Activated CD4-positive, alpha-beta memory T cell treated with anti-CD3 and anti-CD28 coated beads, Interleukin-2, amount 10 ng/mL, durations not matched to agents 7 days and 5 days (primary cell): ENCODE measurements at regions not wholly inside any gene's neighbourhood (a gene's known extent, or its start where the extent isn't known, plus 50 kb on each side); places are given as distances from the start of the nearest gene placed in this dataset.

Experiments used
- CTCF ChIA-PET: fragments of 350-600 bp; sonication (Branson Sonifier 250); formaldehyde crosslinking; loops from one replicate; lab custom pipeline; 2021; ENCODE audit warnings: antibody characterized with exemption, inconsistent platforms; lab: Charles Lee
- POLR2A ChIA-PET: fragments of 350-600 bp; sonication (Branson Sonifier 250); formaldehyde crosslinking; loops from one replicate; lab custom pipeline; 2021; ENCODE audit warnings: antibody characterized with exemption; lab: Charles Lee
- DNase-seq: peaks from one replicate; pipeline ENCODE4 v3.0.0-alpha.2; 2020
- H3K27ac Mint-ChIP-seq: one replicate; pipeline ENCODE4 v1.8.0; 2021; ENCODE audit warnings: mild to moderate bottlenecking, mixed read lengths
- H3K27me3 Mint-ChIP-seq: one replicate; pipeline ENCODE4 v1.8.0; 2021; ENCODE audit warnings: mixed read lengths
- H3K36me3 Mint-ChIP-seq: one replicate; pipeline ENCODE4 v1.8.0; 2021; ENCODE audit warnings: low read depth, mixed read lengths
- H3K4me1 Mint-ChIP-seq: one replicate; pipeline ENCODE4 v1.8.0; 2021; ENCODE audit warnings: mixed read lengths
- H3K4me3 Mint-ChIP-seq: one replicate; pipeline ENCODE4 v1.8.0; 2021; ENCODE audit warnings: mild to moderate bottlenecking, mixed read lengths
- H3K9me3 Mint-ChIP-seq: one replicate; pipeline ENCODE4 v1.8.0; 2021; ENCODE audit warnings: mixed read lengths

DNA sequence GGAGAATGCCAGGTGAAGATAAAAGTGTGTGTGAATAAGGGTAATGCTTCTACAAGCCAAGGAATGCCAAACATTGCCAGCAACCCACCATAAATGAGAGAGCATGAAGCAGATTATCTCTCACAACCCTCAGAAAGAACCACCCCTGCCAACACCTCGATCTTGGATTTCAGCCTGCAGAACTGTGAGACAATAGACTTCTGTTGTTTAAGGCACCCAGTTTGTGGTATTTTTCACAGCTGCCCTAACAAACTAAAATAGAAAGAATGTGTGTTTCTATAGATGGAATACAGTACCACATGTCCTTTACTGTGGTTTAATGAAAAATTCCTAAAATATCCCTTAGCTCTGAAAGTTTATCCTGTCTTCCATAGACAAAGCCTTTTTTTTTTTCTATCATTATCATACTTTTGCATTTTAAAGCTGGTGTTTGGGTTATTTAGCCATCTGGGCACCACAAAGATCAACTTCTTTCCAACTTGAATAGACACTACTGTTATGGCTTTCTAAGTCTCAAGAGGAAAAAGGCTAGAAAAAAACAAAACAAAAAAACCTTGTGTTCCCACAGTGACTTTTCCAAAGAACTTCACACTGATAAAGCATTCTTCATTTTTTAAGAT, 505.6 kb downstream of the KCTD12 start:
- Mint-ChIP-seq H3K4me1 (no peaks in the 10 kb centered on the region), H3K4me3 (no peak overlapping the region), H3K9me3 (no peaks in the 10 kb centered on the region), H3K27ac (no peak overlapping the region), H3K36me3 (no peaks in the 10 kb centered on the region), H3K27me3 (no peaks in the 10 kb centered on the region)
- DNase-seq: no peak
- CTCF ChIA-PET: no interaction called here
- POLR2A ChIA-PET: no interaction called here

- Mint-ChIP-seq H3K9me3 (no peaks in the 10 kb centered on the region), H3K27me3 (no peaks in the 10 kb centered on the region), H3K36me3 (no peaks in the 10 kb centered on the region), H3K27ac (no peak overlapping the region), H3K4me1 (no peaks in the 10 kb centered on the region), H3K4me3 (no peak overlapping the region)
- no peak for DNase-seq
- POLR2A ChIA-PET: no interaction called here
- CTCF ChIA-PET: no interaction called here
Measured at GRCh38 chr13:76379341-76380105, 506.7 kb downstream of the KCTD12 start.

GRCh38 chr13:76378767-76379166, 507.4 kb downstream of the KCTD12 start:
- DNase-seq: no peak
- H3K27me3 Mint-ChIP-seq: no peaks in the 10 kb centered on the region
- ChIA-PET CTCF (no interaction called here), POLR2A (no interaction called here)
- no peaks in the 10 kb centered on the region for H3K36me3 Mint-ChIP-seq
- no peaks in the 10 kb centered on the region for H3K4me1 Mint-ChIP-seq
- H3K4me3 Mint-ChIP-seq: no peak overlapping the region
- no peaks in the 10 kb centered on the region for H3K9me3 Mint-ChIP-seq
- H3K27ac Mint-ChIP-seq: no peak overlapping the region

- Mint-ChIP-seq H3K4me3 (no peak overlapping the region), H3K27ac (no peak overlapping the region), H3K9me3 (no peaks in the 10 kb centered on the region), H3K27me3 (no peaks in the 10 kb centered on the region), H3K4me1 (no peaks in the 10 kb centered on the region), H3K36me3 (no peaks in the 10 kb centered on the region)
- POLR2A ChIA-PET: no interaction called here
- DNase-seq: no peak
- CTCF ChIA-PET: no interaction called here
Measured at GRCh38 chr13:76363682-76364289, 522.4 kb downstream of the KCTD12 start.

- CTCF ChIA-PET: no interaction called here
- Mint-ChIP-seq H3K36me3 (no peaks in the 10 kb centered on the region), H3K9me3 (no peaks in the 10 kb centered on the region), H3K27ac (no peak overlapping the region), H3K4me3 (no peak overlapping the region), H3K4me1 (no peaks in the 10 kb centered on the region), H3K27me3 (no peaks in the 10 kb centered on the region)
- POLR2A ChIA-PET: no interaction called here
- no peak for DNase-seq
Measured at GRCh38 chr13:76361868-76362267, 524.3 kb downstream of the KCTD12 start.

DNA sequence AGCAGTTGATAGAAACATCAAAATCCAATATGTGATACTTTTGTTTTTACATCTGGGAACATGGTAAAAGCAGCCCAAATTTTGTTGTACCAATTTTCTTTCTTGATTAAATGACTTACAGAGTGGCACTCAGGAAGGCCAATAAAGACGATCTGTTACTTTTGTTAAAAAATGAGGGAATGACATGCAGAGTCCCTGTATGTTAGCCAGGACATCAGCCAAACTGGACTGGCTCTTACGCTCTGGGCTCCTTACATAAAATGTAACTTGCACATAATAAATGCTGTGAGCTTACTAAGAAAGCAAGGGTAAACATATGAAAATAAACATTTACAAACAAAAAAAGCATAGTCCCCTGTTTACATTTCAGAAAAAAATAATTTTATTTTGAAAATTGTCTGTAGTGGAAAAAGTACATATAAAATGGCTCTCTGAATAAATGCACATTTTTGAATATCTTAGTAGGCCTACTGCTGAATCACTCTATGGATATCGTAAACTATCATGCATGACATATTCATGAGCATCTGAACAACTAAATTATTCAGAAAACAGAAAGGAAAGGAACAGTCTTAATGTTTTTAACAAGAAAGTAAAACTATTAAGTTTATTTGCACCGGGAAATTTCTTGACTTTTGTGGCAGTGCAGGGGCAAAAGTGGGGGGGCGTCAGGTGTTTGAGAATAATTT, 534.5 kb downstream of the KCTD12 start:
- H3K4me1 Mint-ChIP-seq: no peaks in the 10 kb centered on the region
- H3K27ac Mint-ChIP-seq: no peak overlapping the region
- ChIA-PET CTCF (no interaction called here), POLR2A (no interaction called here)
- no peak overlapping the region for H3K4me3 Mint-ChIP-seq
- no peak for DNase-seq
- no peaks in the 10 kb centered on the region for H3K9me3 Mint-ChIP-seq
- no peaks in the 10 kb centered on the region for H3K27me3 Mint-ChIP-seq
- no peaks in the 10 kb centered on the region for H3K36me3 Mint-ChIP-seq

DNA sequence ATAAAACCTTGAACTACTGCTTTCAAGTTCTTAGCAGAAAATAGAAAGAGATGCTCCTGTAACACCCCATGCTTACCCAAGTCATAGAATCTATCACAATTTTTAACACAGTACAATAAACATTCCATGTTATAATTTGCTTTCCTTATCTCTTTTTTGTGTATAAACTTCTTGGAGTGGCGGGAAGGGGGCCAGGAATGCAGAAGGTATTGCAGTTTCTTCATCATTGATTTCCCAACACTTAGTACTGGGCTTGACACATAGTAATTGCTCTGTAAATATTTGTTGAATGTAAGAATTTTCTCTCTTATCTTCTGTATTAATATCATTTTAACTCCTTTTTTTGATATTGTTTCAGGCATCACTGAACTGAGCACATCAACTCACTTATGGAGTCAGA, 535.8 kb downstream of the KCTD12 start:
- Mint-ChIP-seq H3K27me3 (no peaks in the 10 kb centered on the region), H3K4me1 (no peaks in the 10 kb centered on the region), H3K4me3 (no peak overlapping the region), H3K36me3 (no peaks in the 10 kb centered on the region), H3K9me3 (no peaks in the 10 kb centered on the region), H3K27ac (no peak overlapping the region)
- POLR2A ChIA-PET: no interaction called here
- CTCF ChIA-PET: no interaction called here
- DNase-seq: no peak

- H3K4me1 Mint-ChIP-seq: no peaks in the 10 kb centered on the region
- no peaks in the 10 kb centered on the region for H3K36me3 Mint-ChIP-seq
- no peak overlapping the region for H3K27ac Mint-ChIP-seq
- CTCF ChIA-PET: no interaction called here
- H3K4me3 Mint-ChIP-seq: no peak overlapping the region
- H3K9me3 Mint-ChIP-seq: no peaks in the 10 kb centered on the region
- POLR2A ChIA-PET: no interaction called here
- DNase-seq: no peak
- no peaks in the 10 kb centered on the region for H3K27me3 Mint-ChIP-seq
Measured at GRCh38 chr13:76349700-76350099, 536.5 kb downstream of the KCTD12 start.

- H3K4me3 Mint-ChIP-seq: no peak overlapping the region
- H3K27me3 Mint-ChIP-seq: no peaks in the 10 kb centered on the region
- no peaks in the 10 kb centered on the region for H3K36me3 Mint-ChIP-seq
- ChIA-PET CTCF (no interaction called here), POLR2A (no interaction called here)
- no peaks in the 10 kb centered on the region for H3K9me3 Mint-ChIP-seq
- H3K27ac Mint-ChIP-seq: no peak overlapping the region
- no peak for DNase-seq
- H3K4me1 Mint-ChIP-seq: no peaks in the 10 kb centered on the region
Measured at GRCh38 chr13:76339649-76340048, 546.6 kb downstream of the KCTD12 start.

GRCh38 chr13:76338003-76338402, 548.2 kb downstream of the KCTD12 start:
- H3K9me3 Mint-ChIP-seq: no peaks in the 10 kb centered on the region
- H3K27me3 Mint-ChIP-seq: no peaks in the 10 kb centered on the region
- no peak for DNase-seq
- ChIA-PET POLR2A (no interaction called here), CTCF (no interaction called here)
- no peaks in the 10 kb centered on the region for H3K4me1 Mint-ChIP-seq
- H3K4me3 Mint-ChIP-seq: no peak overlapping the region
- no peaks in the 10 kb centered on the region for H3K36me3 Mint-ChIP-seq
- no peak overlapping the region for H3K27ac Mint-ChIP-seq

GRCh38 chr13:76336889-76337844, 549.0 kb downstream of the KCTD12 start:
- CTCF ChIA-PET: no interaction called here
- no peaks in the 10 kb centered on the region for H3K4me1 Mint-ChIP-seq
- H3K27ac Mint-ChIP-seq: no peak overlapping the region

DNA sequence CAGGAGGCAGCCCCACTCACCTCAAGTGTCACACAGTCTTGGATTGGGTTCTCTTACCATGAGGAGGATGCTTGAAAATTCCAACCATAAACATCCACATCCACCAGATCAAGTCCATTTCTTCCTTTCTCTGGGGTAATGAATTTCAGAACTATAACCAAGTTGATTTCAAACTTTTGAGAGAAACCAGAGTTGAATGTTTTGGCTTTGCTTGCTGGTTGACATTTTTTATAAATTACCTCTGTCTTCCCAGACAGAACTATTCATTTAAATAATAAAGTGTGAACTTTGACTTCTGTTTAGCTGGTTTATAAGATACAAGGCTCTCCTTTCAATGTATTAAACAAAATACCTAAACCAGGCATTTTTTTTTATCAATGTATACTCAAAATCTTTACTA, 550.7 kb downstream of the KCTD12 start:
- Mint-ChIP-seq H3K27ac (no peak overlapping the region), H3K4me1 (no peaks in the 10 kb centered on the region), H3K4me3 (no peak overlapping the region), H3K9me3 (no peaks in the 10 kb centered on the region), H3K27me3 (no peaks in the 10 kb centered on the region), H3K36me3 (no peaks in the 10 kb centered on the region)
- POLR2A ChIA-PET: no interaction called here
- no peak for DNase-seq
- CTCF ChIA-PET: no interaction called here

More at GRCh38 chr13:76336889-76337844, 549.0 kb downstream of the KCTD12 start:
- POLR2A ChIA-PET: no interaction called here
- Mint-ChIP-seq H3K4me3 (no peak overlapping the region), H3K27me3 (no peaks in the 10 kb centered on the region), H3K36me3 (no peaks in the 10 kb centered on the region), H3K9me3 (no peaks in the 10 kb centered on the region)
- DNase-seq: no peak
